GM19099 (cell line): ENCODE measurements at regions not wholly inside any gene's neighbourhood (a gene's known extent, or its start where the extent isn't known, plus 50 kb on each side); places are given as distances from the start of the nearest gene placed in this dataset.

Experiments
- POLR2A ChIP-seq: IDR thresholded peaks from 3 replicates; pipeline ENCODE4 v1.6.1; 2011; ENCODE audit warnings: low read depth; ENCODE audit not compliant: insufficient read length; ENCODE audit errors: extremely low read depth

- TF ChIP-seq POLR2A, result no peak
These were observed 51.1 kb downstream of the HYCC1 start for GRCh38 chr7:22962775-22963350.

GRCh38 chr7:22958742-22959141, 55.2 kb downstream of the HYCC1 start:
- no peak for TF ChIP-seq POLR2A

GRCh38 chr7:22954251-22954650, 59.7 kb downstream of the HYCC1 start:
- no peak for TF ChIP-seq POLR2A

- TF ChIP-seq POLR2A, result no peak
These were observed 61.5 kb downstream of the HYCC1 start for GRCh38 chr7:22952306-22953015.

GRCh38 chr7:22949944-22950343, 64.0 kb downstream of the HYCC1 start:
- no peak for TF ChIP-seq POLR2A

- TF ChIP-seq POLR2A, result no peak
These were observed 64.7 kb downstream of the HYCC1 start for GRCh38 chr7:22949221-22949620.

- no peak for TF ChIP-seq POLR2A
These were observed 65.2 kb downstream of the HYCC1 start for GRCh38 chr7:22948770-22949169.

- TF ChIP-seq POLR2A, result no peak
These were observed 68.3 kb downstream of the HYCC1 start for GRCh38 chr7:22945584-22945983.

- no peak for TF ChIP-seq POLR2A
These were observed 69.4 kb downstream of the HYCC1 start for GRCh38 chr7:22944510-22944909.

- no peak for TF ChIP-seq POLR2A
These were observed 69.9 kb downstream of the HYCC1 start for GRCh38 chr7:22944022-22944421.

GRCh38 chr7:22942191-22942590, 71.7 kb downstream of the HYCC1 start:
- TF ChIP-seq POLR2A, result no peak

- no peak for TF ChIP-seq POLR2A
These were observed 74.1 kb downstream of the HYCC1 start for GRCh38 chr7:22939842-22940241.

GRCh38 chr7:22937946-22938345, 76.0 kb downstream of the HYCC1 start:
- no peak for TF ChIP-seq POLR2A

GRCh38 chr7:22936246-22936645, 77.7 kb downstream of the HYCC1 start:
- no peak for TF ChIP-seq POLR2A

GRCh38 chr7:22935269-22935668, 78.7 kb downstream of the HYCC1 start:
- TF ChIP-seq POLR2A, result no peak

- TF ChIP-seq POLR2A, result no peak
These were observed 79.4 kb downstream of the HYCC1 start for GRCh38 chr7:22934473-22935065.
